Peyer's patch (tissue), 4 donors: ENCODE measurements at regions not wholly inside any gene's neighbourhood (a gene's known extent, or its start where the extent isn't known, plus 50 kb on each side); places are given as distances from the start of the nearest gene placed in this dataset.

Experiments used
- DNase-seq, 3 donors: peaks; one replicate each; pipeline ENCODE4 v3.0.0-alpha.2; 2017 to 2019
- H3K27ac ChIP-seq, 4 donors: fragments of 200-600 bp; sonication (generic); one replicate each; pipeline ENCODE4 v1.5.1; 2016 to 2019
- H3K27me3 ChIP-seq, 2 donors: fragments of 200-600 bp; sonication (generic); one replicate each; pipeline ENCODE4 v1.5.1; 2019
- H3K36me3 ChIP-seq, 3 donors: fragments of 200-600 bp; sonication (generic); one replicate each; pipeline ENCODE4 v1.5.1; 2016 to 2019
- H3K4me1 ChIP-seq, 4 donors: fragments of 200-600 bp; sonication (generic); one replicate each; pipeline ENCODE4 v1.5.1; 2016 to 2019
- H3K4me3 ChIP-seq, 4 donors: fragments of 200-600 bp; sonication (generic); 1 replicate in 3 of 4; 2 replicates in 1 of 4; pipeline ENCODE4 v1.5.1; 2016 to 2019; ENCODE audit warnings: mild to moderate bottlenecking in 1 of 4
- H3K9me3 ChIP-seq, 4 donors: fragments of 200-600 bp; sonication (generic); one replicate each; pipeline ENCODE4 v1.5.1; 2016 to 2019; ENCODE audit warnings: mild to moderate bottlenecking in 1 of 4
- POLR2A ChIP-seq, 2 donors: fragments of 450-650 bp; IDR thresholded peaks; one replicate each; pipeline ENCODE4 v1.5.1; 2017; ENCODE audit warnings: antibody characterized with exemption in 2 of 2, mild to moderate bottlenecking in 2 of 2, moderate library complexity in 2 of 2
- TF ChIP-seq, protein P1 (sequence below), 6 experiments: fragments of 450-650 bp in 4 of 6; fragments of 200-600 bp in 2 of 6; sonication (generic) in 1 of 6; IDR thresholded peaks; one replicate each; pipeline ENCODE4 v1.5.1; 2017 to 2019; ENCODE audit warnings: antibody characterized with exemption in 6 of 6, mild to moderate bottlenecking in 3 of 6, moderate library complexity in 1 of 6

DNA sequence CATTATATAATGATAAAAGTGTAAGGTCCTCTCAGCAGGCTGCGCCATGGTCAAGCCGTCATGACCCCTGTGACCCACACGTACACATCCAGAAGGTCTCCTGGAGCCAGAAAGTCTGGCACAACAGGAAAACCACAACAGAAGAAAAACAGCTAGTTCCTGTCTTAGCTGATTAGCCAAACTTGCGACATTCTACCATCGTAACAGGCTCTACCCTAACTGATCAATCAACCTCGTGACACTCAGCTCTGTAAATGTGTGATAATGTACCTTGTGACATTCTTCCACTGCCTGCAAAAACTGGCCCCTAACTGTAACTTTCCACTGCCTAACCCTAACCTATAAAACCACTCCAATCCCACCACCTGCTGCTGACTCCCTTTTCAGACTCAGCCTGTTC lies 316.4 kb upstream of the TUSC1 start:
- H3K36me3 ChIP-seq, result no peaks in the 10 kb centered on the region
- H3K4me3 ChIP-seq, result no peak overlapping the region
- H3K27ac ChIP-seq, result no peak overlapping the region
- TF ChIP-seq, protein P1, sequence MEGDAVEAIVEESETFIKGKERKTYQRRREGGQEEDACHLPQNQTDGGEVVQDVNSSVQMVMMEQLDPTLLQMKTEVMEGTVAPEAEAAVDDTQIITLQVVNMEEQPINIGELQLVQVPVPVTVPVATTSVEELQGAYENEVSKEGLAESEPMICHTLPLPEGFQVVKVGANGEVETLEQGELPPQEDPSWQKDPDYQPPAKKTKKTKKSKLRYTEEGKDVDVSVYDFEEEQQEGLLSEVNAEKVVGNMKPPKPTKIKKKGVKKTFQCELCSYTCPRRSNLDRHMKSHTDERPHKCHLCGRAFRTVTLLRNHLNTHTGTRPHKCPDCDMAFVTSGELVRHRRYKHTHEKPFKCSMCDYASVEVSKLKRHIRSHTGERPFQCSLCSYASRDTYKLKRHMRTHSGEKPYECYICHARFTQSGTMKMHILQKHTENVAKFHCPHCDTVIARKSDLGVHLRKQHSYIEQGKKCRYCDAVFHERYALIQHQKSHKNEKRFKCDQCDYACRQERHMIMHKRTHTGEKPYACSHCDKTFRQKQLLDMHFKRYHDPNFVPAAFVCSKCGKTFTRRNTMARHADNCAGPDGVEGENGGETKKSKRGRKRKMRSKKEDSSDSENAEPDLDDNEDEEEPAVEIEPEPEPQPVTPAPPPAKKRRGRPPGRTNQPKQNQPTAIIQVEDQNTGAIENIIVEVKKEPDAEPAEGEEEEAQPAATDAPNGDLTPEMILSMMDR (IDR thresholded peaks at IDR 0.05), result no peak
- no peak for TF ChIP-seq POLR2A (IDR thresholded peaks at IDR 0.05)
- DNase-seq, result no peak
- H3K9me3 ChIP-seq, result peaks cover 0 to 7% (median 2%) of the 10 kb centered on the region in 4 donors
- no peaks in the 10 kb centered on the region for H3K27me3 ChIP-seq
- H3K4me1 ChIP-seq, result no peaks in the 10 kb centered on the region

DNA sequence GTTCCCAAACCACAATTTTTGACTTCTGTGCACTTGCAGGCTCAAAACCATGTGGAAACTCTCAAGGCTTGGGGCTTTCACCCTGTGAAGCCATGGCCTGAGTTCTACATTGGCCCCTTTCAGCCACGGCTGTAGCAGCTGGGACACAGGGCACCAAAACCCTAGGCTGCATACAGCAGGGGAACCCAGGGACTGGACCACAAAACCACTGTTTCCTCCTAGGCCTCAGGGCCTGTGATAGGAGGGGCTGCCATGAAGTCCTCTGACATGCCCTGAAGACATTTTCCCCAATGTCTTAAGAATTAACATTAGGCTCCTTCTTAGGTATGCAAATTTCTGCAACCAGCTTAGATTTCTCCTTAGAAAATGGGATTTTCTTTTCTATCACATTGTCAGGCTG lies 312.1 kb upstream of the TUSC1 start:
- no peak for DNase-seq
- H3K36me3 ChIP-seq, result no peaks in the 10 kb centered on the region
- H3K27me3 ChIP-seq, result no peaks in the 10 kb centered on the region
- no peak overlapping the region for H3K4me3 ChIP-seq
- no peaks in the 10 kb centered on the region for H3K4me1 ChIP-seq
- H3K27ac ChIP-seq, result no peak overlapping the region
- H3K9me3 ChIP-seq, result peaks cover 0 to 7% (median 2%) of the 10 kb centered on the region in 4 donors
- TF ChIP-seq, protein P1 (IDR thresholded peaks at IDR 0.05), result no peak
- TF ChIP-seq POLR2A (IDR thresholded peaks at IDR 0.05), result no peak

DNA sequence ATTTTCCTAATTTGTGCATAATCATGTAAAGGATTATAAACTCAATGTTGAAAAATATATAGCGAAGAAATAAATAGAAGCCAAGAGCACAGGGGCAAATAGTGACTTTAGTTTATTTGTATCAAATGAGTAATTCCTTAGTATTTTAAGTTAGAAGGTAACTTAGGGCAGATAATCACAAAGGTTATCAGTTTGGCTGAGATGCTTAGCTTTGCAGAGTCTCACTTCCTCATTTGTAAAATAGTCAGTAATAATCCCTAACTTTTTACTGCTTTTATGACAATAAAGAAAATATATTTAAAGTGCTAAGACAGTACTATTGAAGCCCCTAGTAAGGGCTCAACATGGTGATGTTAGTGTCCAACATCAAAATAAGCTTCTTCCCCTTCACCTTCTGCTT lies 297.4 kb upstream of the TUSC1 start:
- TF ChIP-seq POLR2A (IDR thresholded peaks at IDR 0.05), result no peak
- TF ChIP-seq, protein P1 (IDR thresholded peaks at IDR 0.05), result no peak
- H3K4me3 ChIP-seq, result no peak overlapping the region
- DNase-seq, result no peak
- no peak overlapping the region for H3K27ac ChIP-seq
- H3K27me3 ChIP-seq, result no peaks in the 10 kb centered on the region
- no peaks in the 10 kb centered on the region for H3K9me3 ChIP-seq
- no peaks in the 10 kb centered on the region for H3K4me1 ChIP-seq
- H3K36me3 ChIP-seq, result no peaks in the 10 kb centered on the region

DNA sequence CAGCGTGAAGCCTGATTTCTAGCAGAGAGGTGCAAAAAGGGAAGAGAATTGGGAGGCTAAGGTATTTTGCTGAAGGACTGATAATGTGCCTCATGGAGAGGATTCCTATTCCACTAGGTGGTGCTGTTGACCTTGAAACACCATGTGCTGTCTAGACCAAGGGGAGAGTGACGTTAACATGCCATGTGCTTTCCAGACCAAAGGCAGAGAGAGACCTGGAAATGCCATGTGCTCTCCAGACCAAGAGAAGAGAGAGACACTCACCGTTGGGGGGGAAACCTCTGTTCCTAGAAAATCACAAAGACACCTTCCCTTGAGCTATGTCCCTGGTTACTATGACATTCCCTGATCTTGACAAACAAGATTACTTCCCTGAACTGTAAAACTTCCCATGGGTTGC lies 286.0 kb upstream of the TUSC1 start:
- TF ChIP-seq POLR2A (IDR thresholded peaks at IDR 0.05), result no peak
- TF ChIP-seq, protein P1 (IDR thresholded peaks at IDR 0.05), result peak in 1 of 6 experiments; percentile 11
- Histone ChIP-seq H3K27ac (no peak overlapping the region), H3K36me3 (no peaks in the 10 kb centered on the region), H3K4me1 (no peaks in the 10 kb centered on the region), H3K9me3 (peaks cover 0 to 9% (median 0%) of the 10 kb centered on the region in 4 donors), H3K27me3 (no peaks in the 10 kb centered on the region), H3K4me3 (no peak overlapping the region)
- no peak for DNase-seq

DNA sequence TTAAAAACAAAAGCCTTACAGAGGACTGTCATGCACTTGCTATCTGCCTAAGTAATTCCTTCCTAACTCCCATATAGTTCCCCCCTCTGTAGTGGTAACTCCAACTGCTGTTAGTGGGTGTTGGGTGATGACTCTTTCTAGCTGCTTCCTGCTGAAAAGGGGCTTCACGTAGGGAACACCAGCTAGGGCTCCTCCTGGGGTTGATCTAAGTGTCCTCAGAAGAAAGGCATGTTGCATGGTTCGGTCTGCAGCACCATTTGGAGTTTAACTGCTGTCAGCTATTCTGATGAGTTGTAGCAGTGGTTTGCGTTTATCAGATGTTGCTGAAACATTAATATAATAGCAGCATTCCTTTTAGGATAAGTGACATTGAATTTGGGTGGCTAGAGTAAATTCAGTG lies 281.9 kb upstream of the TUSC1 start:
- no peak for DNase-seq
- H3K4me3 ChIP-seq, result no peak overlapping the region
- H3K36me3 ChIP-seq, result no peaks in the 10 kb centered on the region
- peaks cover 0 to 5% (median 0%) of the 10 kb centered on the region in 4 donors for H3K9me3 ChIP-seq
- no peaks in the 10 kb centered on the region for H3K27me3 ChIP-seq
- TF ChIP-seq POLR2A (IDR thresholded peaks at IDR 0.05), result no peak
- TF ChIP-seq, protein P1 (IDR thresholded peaks at IDR 0.05), result no peak
- no peaks in the 10 kb centered on the region for H3K4me1 ChIP-seq
- H3K27ac ChIP-seq, result no peak overlapping the region

DNA sequence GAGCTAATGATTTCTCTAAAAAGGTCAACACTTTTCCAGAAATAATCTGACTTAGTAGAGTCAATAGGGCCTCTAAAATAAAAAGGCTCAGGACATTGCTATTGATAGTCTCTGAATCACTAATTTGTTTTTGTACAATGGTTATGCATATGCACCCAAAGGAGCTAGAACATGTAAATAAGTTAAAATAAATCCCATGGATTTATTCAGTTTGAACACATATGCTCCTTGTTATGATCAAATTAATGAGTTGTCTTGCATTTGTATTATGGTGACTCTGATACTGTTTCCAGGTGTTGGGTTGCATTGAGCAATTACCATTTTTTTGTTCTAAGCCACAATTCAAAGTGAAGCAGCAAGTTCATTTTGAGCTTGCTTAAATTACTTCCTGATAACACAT lies 276.0 kb upstream of the TUSC1 start:
- H3K4me1 ChIP-seq, result no peaks in the 10 kb centered on the region
- TF ChIP-seq, protein P1 (IDR thresholded peaks at IDR 0.05), result no peak
- no peak for TF ChIP-seq POLR2A (IDR thresholded peaks at IDR 0.05)

More for the DNA sequence above, 276.0 kb upstream of the TUSC1 start:
- Histone ChIP-seq H3K27ac (no peak overlapping the region), H3K9me3 (no peaks in the 10 kb centered on the region), H3K36me3 (no peaks in the 10 kb centered on the region), H3K27me3 (no peaks in the 10 kb centered on the region), H3K4me3 (no peak overlapping the region)
- DNase-seq, result no peak
